Fibroblast of lung (primary cell): ENCODE measurements at regions not wholly inside any gene's neighbourhood (a gene's known extent, or its start where the extent isn't known, plus 50 kb on each side); places are given as distances from the start of the nearest gene placed in this dataset.

Experiments used
- DNase-seq, 2 donors: peaks; one replicate each; pipeline versions ENCODE4 v3.0.0 to v3.0.0-alpha.2; 2010; ENCODE audit warnings: low read depth in 2 of 2
- H2AFZ ChIP-seq: 2 replicates; pipeline ENCODE4 v1.5.1; 2012; ENCODE audit warnings: low read length, control low read depth, inconsistent platforms
- H3K27ac ChIP-seq: 2 replicates; pipeline ENCODE4 v1.5.1; 2011; ENCODE audit warnings: low read length, control low read depth; ENCODE audit not compliant: insufficient read depth
- H3K27me3 ChIP-seq: 2 replicates; pipeline ENCODE4 v1.5.1; 2011; ENCODE audit warnings: mild to moderate bottlenecking, low read length; ENCODE audit not compliant: control insufficient read depth, insufficient read depth
- H3K36me3 ChIP-seq: 2 replicates; pipeline ENCODE4 v1.5.1; 2011; ENCODE audit warnings: low read length; ENCODE audit not compliant: control insufficient read depth, insufficient read depth
- H3K4me1 ChIP-seq: 2 replicates; pipeline ENCODE4 v1.5.1; 2011; ENCODE audit warnings: low read length; ENCODE audit not compliant: control insufficient read depth, insufficient read depth; ENCODE audit errors: extremely low read depth
- H3K4me2 ChIP-seq: 2 replicates; pipeline ENCODE4 v1.5.1; 2011; ENCODE audit warnings: low read length, control low read depth; ENCODE audit not compliant: insufficient read depth; ENCODE audit errors: extremely low read depth
- H3K4me3 ChIP-seq, 4 experiments: fragments of 200-600 bp in 1 of 4; sonication (generic) in 1 of 4; replicated peaks in 1 of 4; 2 replicates each; pipeline ENCODE4 v1.5.1; 2011 to 2016; ENCODE audit warnings: low read length in 4 of 4, low read depth in 3 of 4, mild to moderate bottlenecking in 3 of 4, control low read depth in 2 of 4, inconsistent platforms in 1 of 4, mixed read lengths in 1 of 4; ENCODE audit not compliant: insufficient read depth in 1 of 4; ENCODE audit errors: control extremely low read depth in 1 of 4
- H3K79me2 ChIP-seq: 2 replicates; pipeline ENCODE4 v1.5.1; 2012; ENCODE audit warnings: mild to moderate bottlenecking, low read length, inconsistent platforms; ENCODE audit not compliant: control insufficient read depth, insufficient read depth
- H3K9ac ChIP-seq: 2 replicates; pipeline ENCODE4 v1.5.1; 2011; ENCODE audit warnings: mild to moderate bottlenecking, low read length, control low read depth; ENCODE audit not compliant: insufficient read depth
- H3K9me3 ChIP-seq: 2 replicates; pipeline ENCODE4 v1.5.1; 2012; ENCODE audit warnings: low read depth, low read length; ENCODE audit not compliant: control insufficient read depth, insufficient read depth
- H4K20me1 ChIP-seq: 2 replicates; pipeline ENCODE4 v1.5.1; 2011; ENCODE audit warnings: low read length; ENCODE audit not compliant: control insufficient read depth, insufficient read depth; ENCODE audit errors: extremely low read depth
- EZH2 ChIP-seq: IDR thresholded peaks from 2 replicates; pipeline ENCODE4 v1.5.1; 2012; ENCODE audit warnings: low read length, control low read depth, mild to moderate bottlenecking; ENCODE audit errors: missing control alignments
- TF ChIP-seq, protein P1 (sequence below), 2 donors: IDR thresholded peaks in 1 of 2; conservative IDR thresholded peaks in 1 of 2; 1 replicate in 1 of 2; 2 replicates in 1 of 2; pipeline ENCODE4 v1.5.1; 2011 to 2012; ENCODE audit warnings: low read length in 2 of 2, control low read depth in 1 of 2, inconsistent platforms in 1 of 2, low read depth in 1 of 2, mild to moderate bottlenecking in 1 of 2

DNA sequence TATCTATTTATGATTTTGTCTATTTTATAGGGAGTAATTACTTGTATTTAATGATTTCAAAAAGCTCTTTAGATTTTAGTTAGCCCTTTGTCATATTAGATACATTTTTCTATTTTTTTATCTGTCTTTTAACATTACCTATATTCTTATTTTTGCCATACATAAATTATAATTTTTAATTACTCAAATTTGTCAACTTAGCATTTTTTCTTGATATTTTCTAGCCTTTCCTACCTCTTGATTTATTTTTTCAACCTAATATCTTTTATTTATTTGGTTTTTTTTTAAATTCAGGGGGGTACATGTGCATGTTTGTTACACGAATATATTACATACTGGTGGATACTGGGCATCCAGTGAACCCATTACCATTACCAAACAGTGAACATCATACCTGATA, 114.3 kb upstream of the F13A1 start:
- Histone ChIP-seq H3K4me1 (no peaks in the 10 kb centered on the region), H4K20me1 (no peaks in the 10 kb centered on the region), H3K4me2 (no peak overlapping the region), H3K9ac (no peak overlapping the region), H3K27ac (no peak overlapping the region), H3K79me2 (no peaks in the 10 kb centered on the region), H3K4me3 (no peak overlapping the region), H3K27me3 (no peaks in the 10 kb centered on the region), H3K36me3 (no peaks in the 10 kb centered on the region), H3K9me3 (no peaks in the 10 kb centered on the region), H2AFZ (no peak overlapping the region)
- TF ChIP-seq EZH2, result no peak
- TF ChIP-seq, protein P1, sequence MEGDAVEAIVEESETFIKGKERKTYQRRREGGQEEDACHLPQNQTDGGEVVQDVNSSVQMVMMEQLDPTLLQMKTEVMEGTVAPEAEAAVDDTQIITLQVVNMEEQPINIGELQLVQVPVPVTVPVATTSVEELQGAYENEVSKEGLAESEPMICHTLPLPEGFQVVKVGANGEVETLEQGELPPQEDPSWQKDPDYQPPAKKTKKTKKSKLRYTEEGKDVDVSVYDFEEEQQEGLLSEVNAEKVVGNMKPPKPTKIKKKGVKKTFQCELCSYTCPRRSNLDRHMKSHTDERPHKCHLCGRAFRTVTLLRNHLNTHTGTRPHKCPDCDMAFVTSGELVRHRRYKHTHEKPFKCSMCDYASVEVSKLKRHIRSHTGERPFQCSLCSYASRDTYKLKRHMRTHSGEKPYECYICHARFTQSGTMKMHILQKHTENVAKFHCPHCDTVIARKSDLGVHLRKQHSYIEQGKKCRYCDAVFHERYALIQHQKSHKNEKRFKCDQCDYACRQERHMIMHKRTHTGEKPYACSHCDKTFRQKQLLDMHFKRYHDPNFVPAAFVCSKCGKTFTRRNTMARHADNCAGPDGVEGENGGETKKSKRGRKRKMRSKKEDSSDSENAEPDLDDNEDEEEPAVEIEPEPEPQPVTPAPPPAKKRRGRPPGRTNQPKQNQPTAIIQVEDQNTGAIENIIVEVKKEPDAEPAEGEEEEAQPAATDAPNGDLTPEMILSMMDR (conservative IDR thresholded peaks at IDR 0.05 in 1 of 2, IDR thresholded peaks at IDR 0.05 in 1 of 2; ENCODE audit: low read depth in 1 of 2, low read length in 2 of 2), result no peak
- DNase-seq, result no peak

DNA sequence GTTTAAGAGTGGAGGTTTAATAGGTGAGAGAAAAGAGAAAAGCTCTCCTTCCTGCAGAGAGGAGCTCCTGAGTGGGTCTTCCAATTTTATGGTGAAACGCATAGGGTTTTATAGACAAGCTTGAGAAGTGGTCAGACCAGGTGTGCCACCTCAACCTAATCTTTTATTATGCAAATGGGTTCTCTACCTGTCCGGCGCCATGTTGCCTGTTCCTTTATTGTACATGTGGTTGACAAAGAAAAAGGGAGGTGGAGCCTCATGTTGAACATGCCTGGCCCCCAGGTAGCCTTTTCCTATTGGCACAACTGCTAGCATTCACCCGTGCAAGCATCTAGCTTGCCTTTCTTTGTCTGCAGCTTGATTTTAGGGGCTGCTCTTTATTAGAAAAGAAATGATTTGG, 115.9 kb upstream of the F13A1 start:
- Histone ChIP-seq H3K27ac (no peak overlapping the region), H3K27me3 (no peaks in the 10 kb centered on the region), H3K9me3 (no peaks in the 10 kb centered on the region), H3K4me3 (no peak overlapping the region), H3K36me3 (no peaks in the 10 kb centered on the region), H2AFZ (no peak overlapping the region), H3K4me1 (no peaks in the 10 kb centered on the region), H3K9ac (no peak overlapping the region), H3K79me2 (no peaks in the 10 kb centered on the region), H3K4me2 (no peak overlapping the region), H4K20me1 (no peaks in the 10 kb centered on the region)
- DNase-seq, result no peak
- TF ChIP-seq EZH2, result no peak
- TF ChIP-seq, protein P1 (conservative IDR thresholded peaks at IDR 0.05 in 1 of 2, IDR thresholded peaks at IDR 0.05 in 1 of 2; ENCODE audit: low read depth in 1 of 2, low read length in 2 of 2), result no peak

DNA sequence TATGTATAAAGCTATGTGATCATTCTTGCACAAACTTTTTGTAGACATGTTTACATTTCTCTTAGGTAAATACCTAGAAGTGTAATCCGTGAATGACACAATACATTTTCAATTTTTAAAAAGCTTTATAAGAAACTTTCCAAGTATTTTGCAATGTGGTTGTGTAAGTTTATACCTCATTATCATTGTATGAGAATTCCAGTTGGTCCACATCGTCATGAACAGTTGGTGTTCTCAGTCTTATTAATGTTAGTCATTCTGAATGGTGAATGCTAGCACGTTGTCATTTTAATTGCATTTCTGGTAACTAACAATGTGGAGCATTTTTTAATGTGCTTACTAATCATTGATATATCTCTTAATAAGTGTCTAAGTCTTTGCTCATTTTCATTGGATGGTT, 116.5 kb upstream of the F13A1 start:
- Histone ChIP-seq H3K9me3 (no peaks in the 10 kb centered on the region), H3K9ac (no peak overlapping the region), H3K4me1 (no peaks in the 10 kb centered on the region), H3K4me3 (no peak overlapping the region), H3K36me3 (no peaks in the 10 kb centered on the region), H3K27ac (no peak overlapping the region), H4K20me1 (no peaks in the 10 kb centered on the region), H3K27me3 (no peaks in the 10 kb centered on the region), H3K4me2 (no peak overlapping the region), H2AFZ (no peak overlapping the region), H3K79me2 (no peaks in the 10 kb centered on the region)
- no peak for DNase-seq
- TF ChIP-seq, protein P1 (conservative IDR thresholded peaks at IDR 0.05 in 1 of 2, IDR thresholded peaks at IDR 0.05 in 1 of 2; ENCODE audit: low read depth in 1 of 2, low read length in 2 of 2), result no peak
- TF ChIP-seq EZH2, result no peak
